ENCODE measurements at regions not wholly inside any gene's neighbourhood (a gene's known extent, or its start where the extent isn't known, plus 50 kb on each side); places are given as distances from the start of the nearest gene placed in this dataset.

DNA sequence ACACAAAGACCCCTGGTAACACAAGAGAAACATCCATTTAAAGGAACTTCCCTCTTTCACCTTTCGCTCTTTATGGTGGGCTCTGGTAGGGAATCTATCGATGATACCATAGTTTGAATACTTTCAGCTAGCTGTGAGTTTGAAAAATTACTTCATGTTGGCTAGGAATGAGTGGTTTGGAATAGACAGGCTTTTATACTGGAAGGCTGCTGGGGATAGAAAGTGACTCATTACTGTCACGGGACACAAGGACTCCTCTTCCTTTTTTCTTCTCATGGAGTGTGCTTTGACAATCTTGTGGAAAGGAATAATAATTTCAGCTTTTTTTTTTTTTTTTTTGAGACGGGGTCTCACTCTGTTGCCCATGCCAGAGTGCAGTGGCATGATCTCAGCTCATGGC is 76.9 kb downstream of the CYB561 start:
- no peak overlapping the region for H3K4me2 ChIP-seq
- ChIA-PET CTCF (no interaction called here), POLR2A (ENCODE audit: unreplicated experiment) (interaction anchor here (0.7 kb wide), 1 partner anchor 266 kb away, joined by 3 read pairs; no protein-coding TSS in a partner anchor)
- H3K9me2 ChIP-seq (ENCODE audit: insufficient read depth), result no peaks in the 10 kb centered on the region
- H3F3A ChIP-seq (ENCODE audit: insufficient read depth, low read depth), result no peaks in the 10 kb centered on the region
- H3K79me2 ChIP-seq (ENCODE audit: low read depth), result no peaks in the 10 kb centered on the region; the same call in 1 of the 2 replicates
- no peak overlapping the region for H3K4me3 ChIP-seq
- H4K20me1 ChIP-seq (ENCODE audit: insufficient read depth), result peaks cover 13% of the 10 kb centered on the region
- no peak for TF ChIP-seq EZH2 (IDR thresholded peaks at IDR 0.05; ENCODE audit: low read depth)
- TF ChIP-seq, protein P1, sequence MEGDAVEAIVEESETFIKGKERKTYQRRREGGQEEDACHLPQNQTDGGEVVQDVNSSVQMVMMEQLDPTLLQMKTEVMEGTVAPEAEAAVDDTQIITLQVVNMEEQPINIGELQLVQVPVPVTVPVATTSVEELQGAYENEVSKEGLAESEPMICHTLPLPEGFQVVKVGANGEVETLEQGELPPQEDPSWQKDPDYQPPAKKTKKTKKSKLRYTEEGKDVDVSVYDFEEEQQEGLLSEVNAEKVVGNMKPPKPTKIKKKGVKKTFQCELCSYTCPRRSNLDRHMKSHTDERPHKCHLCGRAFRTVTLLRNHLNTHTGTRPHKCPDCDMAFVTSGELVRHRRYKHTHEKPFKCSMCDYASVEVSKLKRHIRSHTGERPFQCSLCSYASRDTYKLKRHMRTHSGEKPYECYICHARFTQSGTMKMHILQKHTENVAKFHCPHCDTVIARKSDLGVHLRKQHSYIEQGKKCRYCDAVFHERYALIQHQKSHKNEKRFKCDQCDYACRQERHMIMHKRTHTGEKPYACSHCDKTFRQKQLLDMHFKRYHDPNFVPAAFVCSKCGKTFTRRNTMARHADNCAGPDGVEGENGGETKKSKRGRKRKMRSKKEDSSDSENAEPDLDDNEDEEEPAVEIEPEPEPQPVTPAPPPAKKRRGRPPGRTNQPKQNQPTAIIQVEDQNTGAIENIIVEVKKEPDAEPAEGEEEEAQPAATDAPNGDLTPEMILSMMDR (conservative IDR thresholded peaks at IDR 0.05), result no peak
- no peaks in the 10 kb centered on the region for H3K4me1 ChIP-seq (replicated peaks; ENCODE audit: insufficient read depth)
- BruUV-seq (replicated peaks), result no TSS peak
- peaks cover 16% of the 10 kb centered on the region for H3K36me3 ChIP-seq (ENCODE audit: low read depth)
- no peaks in the 10 kb centered on the region for H3K9me3 ChIP-seq (ENCODE audit: insufficient read depth, low read depth)
- H3K27me3 ChIP-seq (ENCODE audit: insufficient read depth, low read depth), result no peaks in the 10 kb centered on the region
- H2AFZ ChIP-seq, result no peak overlapping the region
- intact Hi-C loops (cut with micrococcal nuclease; ENCODE audit: unreplicated experiment), result no loop called here
- no peak for DNase-seq
- no peak overlapping the region for H3K27ac ChIP-seq

DNA sequence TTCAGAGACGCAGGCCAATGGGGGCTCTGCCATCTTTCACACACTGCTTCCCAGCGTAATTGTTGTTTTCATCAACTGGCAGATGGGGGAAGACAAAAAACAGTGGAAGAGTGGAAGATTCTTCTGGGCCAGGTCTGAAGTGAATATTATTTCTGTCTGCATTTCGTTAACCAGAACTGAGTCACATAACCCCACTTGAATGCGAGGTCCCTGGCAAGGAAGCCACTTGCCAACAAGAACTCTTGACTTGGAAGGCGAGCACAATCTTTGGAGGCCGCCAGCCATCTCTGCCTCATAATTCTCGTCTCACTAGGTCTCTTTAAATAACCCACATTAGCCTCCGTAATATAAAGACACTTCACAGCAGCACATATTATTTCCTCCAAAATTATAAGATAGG is 75.4 kb downstream of the CYB561 start:
- no peaks in the 10 kb centered on the region for H3K4me1 ChIP-seq (replicated peaks; ENCODE audit: insufficient read depth)
- BruUV-seq (replicated peaks), result no TSS peak
- peaks cover 15% of the 10 kb centered on the region for H4K20me1 ChIP-seq (ENCODE audit: insufficient read depth)
- no peaks in the 10 kb centered on the region for H3K27me3 ChIP-seq (ENCODE audit: insufficient read depth, low read depth)
- CTCF ChIA-PET, result no interaction called here
- H3K36me3 ChIP-seq (ENCODE audit: low read depth), result peaks cover 28% of the 10 kb centered on the region
- DNase-seq, result no peak
- no peaks in the 10 kb centered on the region for H3K9me3 ChIP-seq (ENCODE audit: insufficient read depth, low read depth)
- intact Hi-C loops (cut with micrococcal nuclease; ENCODE audit: unreplicated experiment), result no loop called here
- no peaks in the 10 kb centered on the region for H3K9me2 ChIP-seq (ENCODE audit: insufficient read depth)
- no peak overlapping the region for H3K4me3 ChIP-seq
- H3K79me2 ChIP-seq (ENCODE audit: low read depth), result no peaks in the 10 kb centered on the region; the same call in 1 of the 2 replicates
- no peak overlapping the region for H3K27ac ChIP-seq
- POLR2A ChIA-PET (ENCODE audit: unreplicated experiment), result no interaction called here
- no peak overlapping the region for H3K4me2 ChIP-seq
- no peak overlapping the region for H2AFZ ChIP-seq
- no peaks in the 10 kb centered on the region; the same call in 1 of the 2 replicates for H3F3A ChIP-seq (ENCODE audit: insufficient read depth, low read depth)
- TF ChIP-seq, protein P1 (conservative IDR thresholded peaks at IDR 0.05), result no peak
- no peak for TF ChIP-seq EZH2 (IDR thresholded peaks at IDR 0.05; ENCODE audit: low read depth)

DNA sequence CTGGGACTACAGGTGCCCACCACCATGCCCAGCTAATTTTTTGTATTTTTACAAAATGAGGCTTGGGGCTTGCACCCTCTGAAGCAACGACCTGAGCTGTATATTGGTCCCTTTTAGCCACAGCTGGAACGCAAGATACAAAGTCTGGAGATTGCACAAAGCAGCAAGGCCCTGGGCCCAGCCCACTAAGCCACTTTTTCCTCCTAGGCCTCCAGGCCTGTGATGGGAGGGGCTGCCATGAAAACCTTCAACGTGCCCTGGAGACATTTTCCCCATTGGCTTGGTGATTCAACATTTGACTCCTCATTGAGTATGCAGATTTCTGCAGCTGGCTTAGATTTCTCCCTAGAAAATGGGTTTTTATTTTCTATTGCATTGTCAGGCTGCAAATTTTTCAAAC is 69.2 kb downstream of the CYB561 start:
- H3K4me2 ChIP-seq, result no peak overlapping the region
- H3K9me2 ChIP-seq (ENCODE audit: insufficient read depth), result no peaks in the 10 kb centered on the region
- no peaks in the 10 kb centered on the region; the same call in 1 of the 2 replicates for H3F3A ChIP-seq (ENCODE audit: insufficient read depth, low read depth)
- POLR2A ChIA-PET (ENCODE audit: unreplicated experiment), result no interaction called here
- H3K27ac ChIP-seq, result no peak overlapping the region
- H3K4me1 ChIP-seq (replicated peaks; ENCODE audit: insufficient read depth), result no peaks in the 10 kb centered on the region
- no peak overlapping the region for H3K4me3 ChIP-seq
- no peaks in the 10 kb centered on the region; the same call in 1 of the 2 replicates for H3K79me2 ChIP-seq (ENCODE audit: low read depth)
- CTCF ChIA-PET, result no interaction called here
- intact Hi-C loops (cut with micrococcal nuclease; ENCODE audit: unreplicated experiment), result no loop called here
- H3K27me3 ChIP-seq (ENCODE audit: insufficient read depth, low read depth), result no peaks in the 10 kb centered on the region
- TF ChIP-seq, protein P1 (conservative IDR thresholded peaks at IDR 0.05), result no peak
- no peak for TF ChIP-seq EZH2 (IDR thresholded peaks at IDR 0.05; ENCODE audit: low read depth)
- peaks cover 8% of the 10 kb centered on the region for H4K20me1 ChIP-seq (ENCODE audit: insufficient read depth)
- H3K9me3 ChIP-seq (ENCODE audit: insufficient read depth, low read depth), result no peaks in the 10 kb centered on the region
- DNase-seq, result no peak
- no peak overlapping the region for H2AFZ ChIP-seq
- no TSS peak for BruUV-seq (replicated peaks)
- peaks cover 48% of the 10 kb centered on the region for H3K36me3 ChIP-seq (ENCODE audit: low read depth)
